GM18909 (cell line): ENCODE measurements at regions not wholly inside any gene's neighbourhood (a gene's known extent, or its start where the extent isn't known, plus 50 kb on each side); places are given as distances from the start of the nearest gene placed in this dataset.
"Not testable (repeated sequence)": the region's sequence is repeated elsewhere in the genome, so short reads cannot be mapped to it uniquely, and the experiment has no call there.

Experiments used
- ATAC-seq: cut with Tn5 transposase; IDR thresholded peaks from one replicate; pipeline ENCODE4 v1.9.1; 2021; ENCODE audit warnings: mild to moderate bottlenecking; ENCODE audit not compliant: unreplicated experiment, poor library complexity

DNA sequence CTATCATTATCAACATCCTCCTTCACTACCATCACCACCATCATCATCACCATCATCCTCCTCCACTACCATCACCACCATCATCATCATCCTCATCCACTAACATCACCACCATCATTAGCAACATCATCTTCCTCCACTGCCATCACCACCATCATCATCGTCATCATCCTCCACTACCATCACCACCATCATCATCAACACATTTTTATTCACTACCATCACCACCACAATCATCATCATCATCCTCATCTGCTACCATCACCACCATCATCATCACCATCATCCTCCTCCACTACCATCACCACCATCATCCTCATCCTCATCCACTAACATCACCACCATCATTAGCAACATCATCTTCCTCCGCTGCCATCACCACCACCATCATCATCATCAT is 639.2 kb upstream of the RBFOX1 start:
- not testable (repeated sequence) for ATAC-seq

DNA sequence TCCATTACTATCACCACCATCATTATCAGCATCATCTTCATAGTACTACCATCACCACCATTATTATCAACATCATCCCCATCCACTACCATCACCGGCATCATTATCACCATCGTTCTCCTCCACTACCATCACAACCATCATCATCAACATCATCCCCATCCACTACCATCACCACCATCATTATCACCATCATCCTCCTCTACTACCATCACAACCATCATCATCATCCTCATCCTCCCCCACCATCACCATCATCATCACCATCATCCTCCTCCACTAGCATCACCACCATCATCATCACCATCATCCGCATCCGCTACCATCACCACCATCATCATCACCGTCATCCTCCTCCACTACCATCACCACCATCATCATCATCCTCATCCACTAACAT is 639.8 kb upstream of the RBFOX1 start:
- ATAC-seq, result no peak

DNA sequence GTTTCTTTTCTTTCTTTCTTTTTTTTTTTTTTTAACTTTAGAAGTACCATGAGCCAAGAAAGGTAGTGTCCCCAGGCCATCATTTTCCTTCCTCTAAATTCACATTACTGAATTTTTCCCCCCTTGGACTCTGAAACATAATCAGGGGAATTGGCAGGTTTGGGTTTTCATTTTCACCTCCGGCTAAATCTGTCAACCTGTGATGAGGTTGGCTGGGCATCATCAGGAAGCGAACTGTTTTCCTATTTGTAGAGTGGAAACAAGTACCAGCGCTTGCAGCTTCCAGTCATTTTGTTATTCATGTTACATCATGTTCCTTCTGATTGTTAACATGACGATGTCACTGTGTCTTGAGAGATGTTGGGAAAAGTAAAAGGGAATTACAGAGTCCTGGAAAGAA is 641.9 kb upstream of the RBFOX1 start:
- no peak for ATAC-seq

GRCh38 chr16:6689643-6690042 is 643.0 kb upstream of the RBFOX1 start:
- ATAC-seq, result no peak

DNA sequence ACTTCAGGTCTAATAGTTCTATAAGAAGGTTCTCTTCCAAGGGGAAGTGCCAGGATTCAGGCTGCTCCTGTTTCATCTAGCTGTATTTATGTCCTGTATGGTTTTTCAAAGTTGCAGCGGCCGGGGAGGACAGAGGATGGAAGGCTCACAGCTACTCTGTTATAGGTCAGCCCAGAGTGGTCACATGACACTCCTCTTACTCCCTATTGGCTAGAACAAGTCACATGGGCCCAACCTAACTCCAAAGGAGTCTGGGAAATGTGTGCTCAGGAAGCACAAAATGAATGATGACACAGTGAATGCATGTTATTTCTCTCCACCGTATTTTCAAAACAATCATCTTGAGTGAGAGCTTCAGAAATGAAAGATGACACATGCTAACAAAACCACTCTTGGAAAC is 645.1 kb upstream of the RBFOX1 start:
- ATAC-seq, result no peak

- no peak for ATAC-seq
These were observed 648.5 kb upstream of the RBFOX1 start for GRCh38 chr16:6684076-6684673.

DNA sequence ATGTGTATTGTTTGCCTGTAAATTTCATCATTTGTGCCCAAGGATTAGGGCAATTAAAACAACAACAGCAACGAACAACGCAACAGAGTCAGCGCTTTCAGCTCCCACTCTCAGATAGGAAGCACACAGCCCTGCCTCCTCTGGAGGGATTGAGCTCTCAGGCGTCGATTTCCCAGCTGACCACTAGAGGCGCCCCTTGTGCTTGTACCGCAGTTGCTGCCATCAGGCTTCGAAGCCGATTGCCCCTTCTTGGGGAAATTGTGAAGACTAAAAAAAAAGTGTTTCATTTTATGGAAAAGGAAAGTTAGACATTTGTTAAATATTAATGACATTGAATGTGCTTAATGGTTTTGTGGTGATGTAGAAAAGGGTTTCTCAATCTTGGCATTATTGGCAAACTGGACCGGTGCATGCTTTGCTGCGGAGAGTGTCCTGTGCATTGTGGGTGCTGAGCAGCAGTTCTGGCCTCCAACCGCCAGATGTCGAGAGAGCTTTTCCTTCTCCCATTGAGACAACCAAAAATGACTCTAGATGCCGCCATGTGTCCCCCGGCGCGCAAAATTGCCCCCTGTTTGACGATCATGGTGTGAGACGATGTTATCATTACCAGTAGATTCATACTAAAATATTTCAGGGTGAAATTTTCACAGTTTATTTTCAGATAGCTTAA is 650.4 kb upstream of the RBFOX1 start:
- peak; percentile 47 for ATAC-seq

GRCh38 chr16:6678586-6678985 is 654.1 kb upstream of the RBFOX1 start:
- no peak for ATAC-seq

DNA sequence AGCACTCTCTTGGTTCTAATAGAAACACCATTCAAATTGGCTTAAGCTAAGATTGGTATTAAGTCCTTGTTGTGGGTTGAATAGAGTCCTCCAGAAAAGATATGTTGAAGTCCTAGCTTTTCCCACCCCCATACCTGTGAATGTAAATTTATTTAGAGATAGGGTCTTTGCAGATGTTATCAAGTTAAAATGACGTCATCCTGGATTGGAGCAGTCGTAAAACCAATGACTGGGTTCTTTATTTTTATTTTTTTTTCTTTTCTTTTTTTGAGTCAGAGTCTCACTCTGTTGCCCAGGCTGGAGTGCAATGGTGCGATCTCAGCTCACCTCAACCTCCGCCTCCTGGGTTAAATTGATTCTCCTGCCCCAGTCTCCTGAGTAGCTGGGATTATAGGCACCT is 658.6 kb upstream of the RBFOX1 start:
- no peak for ATAC-seq

DNA sequence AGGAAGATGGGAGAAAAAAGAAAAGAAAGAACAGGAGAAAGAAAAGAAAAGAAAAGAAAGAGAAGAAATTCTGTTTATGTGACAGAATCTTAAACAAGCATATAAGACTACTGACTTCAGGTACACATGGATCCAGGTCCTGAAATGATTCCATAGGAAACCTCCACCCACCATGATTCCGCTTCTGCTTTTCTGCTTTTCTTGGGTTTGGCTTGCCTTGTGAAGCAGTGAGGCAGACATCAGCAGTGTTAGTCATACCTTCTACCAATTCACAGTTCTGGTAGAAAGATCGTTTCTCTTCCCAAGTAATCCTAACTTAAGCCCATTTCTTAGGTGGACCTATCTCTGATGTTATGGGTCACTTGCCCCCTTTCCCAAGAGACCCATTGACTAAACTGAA is 660.1 kb upstream of the RBFOX1 start:
- no peak for ATAC-seq

- no peak for ATAC-seq
These were observed 665.3 kb upstream of the RBFOX1 start for GRCh38 chr16:6667393-6667792.

GRCh38 chr16:6665126-6665525 is 667.5 kb upstream of the RBFOX1 start:
- ATAC-seq, result no peak

GRCh38 chr16:6663668-6664067 is 669.0 kb upstream of the RBFOX1 start:
- no peak for ATAC-seq

GRCh38 chr16:6656760-6657159 is 675.9 kb upstream of the RBFOX1 start:
- no peak for ATAC-seq

GRCh38 chr16:6646891-6647290 is 685.8 kb upstream of the RBFOX1 start:
- no peak for ATAC-seq

GRCh38 chr16:6645768-6646568 is 686.7 kb upstream of the RBFOX1 start:
- no peak for ATAC-seq

GRCh38 chr16:6644916-6645315 is 687.7 kb upstream of the RBFOX1 start:
- no peak for ATAC-seq

- ATAC-seq, result no peak
These were observed 689.5 kb upstream of the RBFOX1 start for GRCh38 chr16:6643080-6643686.

- no peak for ATAC-seq
These were observed 690.4 kb upstream of the RBFOX1 start for GRCh38 chr16:6642271-6642670.

GRCh38 chr16:6641091-6641490 is 691.6 kb upstream of the RBFOX1 start:
- no peak for ATAC-seq

- no peak for ATAC-seq
These were observed 696.2 kb upstream of the RBFOX1 start for GRCh38 chr16:6636457-6636856.
